ENCODE measurements at regions not wholly inside any gene's neighbourhood (a gene's known extent, or its start where the extent isn't known, plus 50 kb on each side); places are given as distances from the start of the nearest gene placed in this dataset.

- Histone ChIP-seq H3K4me3 (ENCODE audit: extremely low read depth in 1 of 4, insufficient read depth in 2 of 4, low read depth in 3 of 4, low read length in 4 of 4) (no peak overlapping the region), H3K27me3 (replicated peaks in 1 of 4; ENCODE audit: control insufficient read depth in 3 of 4, extremely low read depth in 1 of 4, insufficient read depth in 3 of 4, low read length in 3 of 4) (no peaks in the 10 kb centered on the region), H3K23ac (ENCODE audit: insufficient read length) (no peak overlapping the region), H3K18ac (ENCODE audit: extremely low read depth, low read length) (no peak overlapping the region), H3K9me3 (ENCODE audit: insufficient read depth in 2 of 2, low read depth in 1 of 2, low read length in 1 of 2) (peaks cover 8 to 9% of the 10 kb centered on the region in 2 experiments), H3K4ac (replicated peaks; ENCODE audit: insufficient read length, low read depth, low read length) (no peak overlapping the region), H3K23me2 (ENCODE audit: low read depth, low read length) (no peaks in the 10 kb centered on the region), H4K5ac (ENCODE audit: insufficient read length, low read depth, low read length) (no peak overlapping the region), H2BK20ac (ENCODE audit: low read length) (no peak overlapping the region), H2AFZ (ENCODE audit: low read length) (no peak overlapping the region), H2BK120ac (replicated peaks; ENCODE audit: low read depth, low read length) (no peak overlapping the region), H4K91ac (replicated peaks; ENCODE audit: insufficient read length, low read length) (no peak overlapping the region), H3K56ac (replicated peaks; ENCODE audit: insufficient read length, low read depth, low read length) (no peak overlapping the region), H2BK5ac (ENCODE audit: low read depth, low read length) (no peak overlapping the region), H3K79me1 (ENCODE audit: low read depth, low read length) (no peaks in the 10 kb centered on the region), H3K79me2 (ENCODE audit: control insufficient read depth in 1 of 2, insufficient read depth in 2 of 2, low read length in 2 of 2) (no peaks in the 10 kb centered on the region), H3K27ac (ENCODE audit: low read depth, low read length) (no peak overlapping the region), H2BK12ac (ENCODE audit: low read depth, low read length) (no peak overlapping the region), H3K36me3 (ENCODE audit: control insufficient read depth in 2 of 4, insufficient read depth in 4 of 4, low read length in 3 of 4) (no peaks in the 10 kb centered on the region), H3K4me1 (replicated peaks in 1 of 4; ENCODE audit: control insufficient read depth in 3 of 4, insufficient read depth in 4 of 4, low read length in 3 of 4) (peaks cover 0 to 3% (median 0%) of the 10 kb centered on the region in 4 experiments; a peak in 4 of 7 replicates), H3K4me2 (ENCODE audit: insufficient read depth in 1 of 2, low read depth in 2 of 2, low read length in 2 of 2) (no peak overlapping the region), H4K8ac (ENCODE audit: extremely low read depth, insufficient read depth, low read length) (no peak overlapping the region), H4K20me1 (replicated peaks in 1 of 2; ENCODE audit: control insufficient read depth in 1 of 2, insufficient read depth in 2 of 2, low read length in 2 of 2) (no peaks in the 10 kb centered on the region), H2AK5ac (ENCODE audit: low read depth, low read length) (no peak overlapping the region), H2BK15ac (ENCODE audit: low read length) (no peak overlapping the region), H3K9ac (replicated peaks in 1 of 4; ENCODE audit: extremely low read depth in 1 of 4, low read depth in 3 of 4, low read length in 3 of 4) (no peak overlapping the region), H3K14ac (ENCODE audit: insufficient read length) (no peak overlapping the region)
- CTCF ChIA-PET (ENCODE audit: partially characterized antibody), result interaction anchor here (0.5 to 6.0 kb wide), 3 partner anchors 7 to 23 kb away, joined by 5 to 30 read pairs (median 9); no protein-coding TSS in a partner anchor
- DNase-seq (ENCODE audit: low read depth in 1 of 2, low spot score in 2 of 2) (no peak), FAIRE-seq (no peak)
- WGBS, 2 experiments (ENCODE audit: extremely low coverage in 1 of 2, insufficient coverage in 1 of 2, insufficient read length in 1 of 2, insufficient replicate concordance in 2 of 2, low coverage in 1 of 2, low lambda C conversion rate in 2 of 2, missing lambda C conversion rate in 1 of 2), result 95% methylated on average over 3 of the region's 3 CpGs; no CpG with 5 or more reads in 1 of the 2 experiments
- POLR2A ChIA-PET (ENCODE audit: partially characterized antibody), result no interaction called here
- TF ChIP-seq ASH2L (IDR thresholded peaks at IDR 0.05; ENCODE audit: low read length) (no peak), HDAC2 (IDR thresholded peaks at IDR 0.05; ENCODE audit: borderline replicate concordance in 1 of 2, low read depth in 2 of 2, low read length in 2 of 2) (no peak)
Observed at GRCh38 chr15:66939016-66939415, 126.4 kb upstream of the SMAD3 start.
